HepG2 (cell line): ENCODE measurements at regions not wholly inside any gene's neighbourhood (a gene's known extent, or its start where the extent isn't known, plus 50 kb on each side); places are given as distances from the start of the nearest gene placed in this dataset.
A peak's percentile ranks its signal among the peaks of the same experiment; 100 is the strongest.

ENCODE experiments used
- ATAC-seq: fragments of 200-7000 bp; cut with Tn5 transposase; 3 replicates; pipeline ENCODE4 v1.9.1; 2020; ENCODE audit warnings: mild to moderate bottlenecking, moderate library complexity
- BruUV-seq: library from RNA; stranded (reverse); fragments of 400-500 nt; replicated peaks from 2 replicates; lab custom pipeline; 2021; lab: Mats Ljungman, UMichigan
- CTCF ChIA-PET: fragments of 300-600 bp; formaldehyde crosslinking; extraction: SDS; loops from one replicate; lab custom pipeline; 2021; ENCODE audit warnings: low total read pairs, inconsistent platforms, low intra/inter-chr PET ratio; lab: Yijun Ruan, JAX
- POLR2A ChIA-PET: fragments of 350-600 bp; sonication (Branson Sonifier 250); formaldehyde crosslinking; loops from one replicate; lab custom pipeline; 2020; ENCODE audit warnings: antibody characterized with exemption, inconsistent platforms; lab: Yijun Ruan, JAX
- DNase-seq: peaks from one replicate; pipeline ENCODE4 v3.0.0-alpha.2; 2015; ENCODE audit warnings: low spot score
- FAIRE-seq: peaks from 3 replicates; lab custom pipeline; 2011; peaks lifted over from hg19 to GRCh38; lab: Jason Lieb, UNC
- H2AFZ ChIP-seq: one replicate; pipeline ENCODE4 v1.6.1; 2011; ENCODE audit warnings: low read length, inconsistent platforms
- H3K27ac ChIP-seq: fragments of 300-600 bp; 3 replicates; pipeline ENCODE4 v1.8.0; 2011; ENCODE audit warnings: mixed run types, mild to moderate bottlenecking, mixed read lengths, low read length, inconsistent platforms; ENCODE audit not compliant: insufficient read depth; ENCODE audit errors: extremely low read length
- H3K27me3 ChIP-seq, 2 experiments: fragments of 200-600 bp in 1 of 2; 2 replicates in 1 of 2; 3 replicates in 1 of 2; pipeline versions ENCODE4 v1.6.0 to v1.8.0; 2011; ENCODE audit warnings: low read length in 2 of 2, mild to moderate bottlenecking in 2 of 2, moderate library complexity in 2 of 2, inconsistent platforms in 1 of 2; ENCODE audit not compliant: insufficient read depth in 2 of 2, control insufficient read depth in 1 of 2
- H3K36me3 ChIP-seq, 2 experiments: fragments of 200-600 bp in 1 of 2; replicated peaks in 1 of 2; 2 replicates in 1 of 2; 3 replicates in 1 of 2; pipeline versions ENCODE4 v1.5.1 to v1.8.0; 2011; ENCODE audit warnings: low read length in 2 of 2, inconsistent platforms in 1 of 2; ENCODE audit not compliant: insufficient read depth in 2 of 2, control insufficient read depth in 1 of 2
- H3K4me1 ChIP-seq: 2 replicates; pipeline ENCODE4 v1.5.1; 2012; ENCODE audit warnings: low read length, inconsistent platforms; ENCODE audit not compliant: insufficient read depth
- H3K4me2 ChIP-seq: 2 replicates; pipeline ENCODE4 v1.6.0; 2011; ENCODE audit warnings: low read depth, low read length, inconsistent platforms
- H3K4me3 ChIP-seq, 3 experiments: fragments of 200-600 bp in 1 of 3; sonication (generic), shearing (Covaris generic) in 1 of 3; replicated peaks in 1 of 3; 2 replicates each; pipeline ENCODE4 v1.5.1; 2011 to 2016; ENCODE audit warnings: low read length in 3 of 3, inconsistent platforms in 2 of 3, low read depth in 2 of 3, mild to moderate bottlenecking in 2 of 3, control low read depth in 1 of 3, mixed read lengths in 1 of 3; ENCODE audit not compliant: insufficient read depth in 1 of 3
- H3K79me2 ChIP-seq: one replicate; pipeline ENCODE4 v1.6.1; 2011; ENCODE audit warnings: low read length, inconsistent platforms; ENCODE audit not compliant: insufficient read depth
- H3K9ac ChIP-seq: 2 replicates; pipeline ENCODE4 v1.6.0; 2011; ENCODE audit warnings: mild to moderate bottlenecking, low read depth, low read length, inconsistent platforms; ENCODE audit not compliant: insufficient read depth
- H3K9me3 ChIP-seq: 2 replicates; pipeline ENCODE4 v1.5.1; 2012; ENCODE audit warnings: mild to moderate bottlenecking, low read length
- H4K20me1 ChIP-seq: 2 replicates; pipeline ENCODE4 v1.6.0; 2011; ENCODE audit warnings: inconsistent platforms, mild to moderate bottlenecking, low read length, moderate library complexity; ENCODE audit not compliant: insufficient read depth
- ARID5B ChIP-seq: IDR thresholded peaks from 2 replicates; pipeline ENCODE4 v1.4.0; 2020; ENCODE audit warnings: mild to moderate bottlenecking, missing genetic modification reagents
- ETV5 ChIP-seq: IDR thresholded peaks from 2 replicates; pipeline ENCODE4 v1.6.1; 2018; ENCODE audit warnings: missing biosample characterization, missing genetic modification reagents, inconsistent platforms, borderline replicate concordance
- FOXA1 ChIP-seq, 2 experiments: fragments of 450-650 bp in 1 of 2; sonication (generic) in 1 of 2; formaldehyde crosslinking in 1 of 2; IDR thresholded peaks; 2 replicates each; pipeline versions ENCODE4 v1.4.0 to v1.6.1; 2016 to 2020; ENCODE audit warnings: missing genetic modification reagents in 1 of 2
- FOXA3 ChIP-seq: IDR thresholded peaks from 2 replicates; pipeline ENCODE4 v1.6.1; 2016; ENCODE audit warnings: missing genetic modification reagents, missing compliant biosample characterization
- FOXP1 ChIP-seq, 2 experiments: fragments of 450-650 bp in 1 of 2; IDR thresholded peaks; 2 replicates each; pipeline ENCODE4 v1.6.1; 2017 to 2018; ENCODE audit warnings: antibody characterized with exemption in 1 of 2
- FOXP4 ChIP-seq: sonication (generic); formaldehyde crosslinking; IDR thresholded peaks from 2 replicates; pipeline ENCODE4 v1.4.0; 2020; ENCODE audit warnings: missing genetic modification reagents
- HDAC1 ChIP-seq: sonication (generic); formaldehyde crosslinking; IDR thresholded peaks from 2 replicates; pipeline ENCODE4 v1.5.1; 2020; ENCODE audit warnings: mild to moderate bottlenecking, missing genetic modification reagents
- HDAC2 ChIP-seq: sonication (generic); formaldehyde crosslinking; IDR thresholded peaks from 2 replicates; pipeline ENCODE4 v1.4.0; 2020; ENCODE audit warnings: missing genetic modification reagents
- JUND ChIP-seq: sonication (generic); formaldehyde crosslinking; IDR thresholded peaks from 2 replicates; pipeline ENCODE4 v1.8.0; 2022; ENCODE audit warnings: mild to moderate bottlenecking, missing genetic modification reagents
- KLF12 ChIP-seq: sonication (generic); formaldehyde crosslinking; IDR thresholded peaks from 2 replicates; pipeline ENCODE4 v1.4.0; 2020; ENCODE audit warnings: missing genetic modification reagents, borderline replicate concordance
- MAZ ChIP-seq, 2 experiments: sonication (generic) in 1 of 2; formaldehyde crosslinking in 1 of 2; IDR thresholded peaks; 2 replicates each; pipeline versions ENCODE4 v1.5.0 to v1.6.1; 2012 to 2020; ENCODE audit warnings: low read depth in 2 of 2, mild to moderate bottlenecking in 2 of 2, borderline replicate concordance in 1 of 2, improper control_type of control experiment in 1 of 2, low read length in 1 of 2, missing genetic modification reagents in 1 of 2, moderate library complexity in 1 of 2
- NFE2 ChIP-seq: sonication (generic); formaldehyde crosslinking; IDR thresholded peaks from 2 replicates; pipeline ENCODE4 v1.4.0; 2020; ENCODE audit warnings: missing genetic modification reagents
- PAXIP1 ChIP-seq: sonication (generic); formaldehyde crosslinking; conservative IDR thresholded peaks from 2 replicates; pipeline ENCODE4 v1.4.0; 2020; ENCODE audit warnings: mild to moderate bottlenecking, missing genetic modification reagents, moderate library complexity
- RARA ChIP-seq: IDR thresholded peaks from 2 replicates; pipeline ENCODE4 v1.6.1; 2016; ENCODE audit warnings: missing genetic modification reagents, missing compliant biosample characterization
- SOX6 ChIP-seq, 2 experiments: fragments of 450-650 bp in 1 of 2; sonication (generic) in 1 of 2; formaldehyde crosslinking in 1 of 2; IDR thresholded peaks; 2 replicates each; pipeline versions ENCODE4 v1.4.0 to v1.6.1; 2017 to 2020; ENCODE audit warnings: antibody characterized with exemption in 1 of 2, mild to moderate bottlenecking in 1 of 2, missing genetic modification reagents in 1 of 2
- WGBS: methylation state at CpG from one replicate; pipeline ENCODE4 v1.1.6; 2017; ENCODE audit warnings: low lambda C conversion rate; 5-methylcytosine and 5-hydroxymethylcytosine counted together
- in situ Hi-C: cut with HindIII; loops from 2 replicates; pipeline ENCODE4 v1.10.0; 2017; ENCODE audit warnings: low pct_unique_long_range_greater_than_20kb; ENCODE audit not compliant: extremely low pct_ligation_motif_present
- intact Hi-C: fragments of 100-400 bp; cut with micrococcal nuclease; formaldehyde crosslinking; loops from one replicate; pipeline ENCODE4 v1.10.0; 2022; ENCODE audit not compliant: unreplicated experiment

DNA sequence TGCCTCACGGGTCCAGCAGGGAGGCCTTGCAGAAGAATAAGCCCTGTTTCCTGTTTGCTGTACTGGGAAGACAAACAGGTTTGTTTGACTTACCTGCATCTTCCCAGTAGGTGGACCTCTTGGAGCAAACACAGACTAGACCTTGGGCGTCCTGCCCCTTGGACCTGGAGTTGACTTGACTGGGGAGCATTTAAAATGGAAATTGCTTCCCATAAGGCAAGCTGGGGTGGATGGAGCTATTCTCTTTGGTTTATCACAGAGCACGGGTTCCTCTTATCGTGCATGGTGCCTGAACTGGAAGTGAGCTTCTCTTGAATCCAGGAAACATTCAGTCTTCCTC lies 151.4 kb downstream of the RPLP1 start:
- BruUV-seq: no TSS peak
- H4K20me1 ChIP-seq: peaks cover 76% of the 10 kb centered on the region
- no peaks in the 10 kb centered on the region for H3K36me3 ChIP-seq
- no peaks in the 10 kb centered on the region for H3K9me3 ChIP-seq
- H3K9ac ChIP-seq: no peak overlapping the region
- H2AFZ ChIP-seq: no peak overlapping the region
- H3K4me2 ChIP-seq: no peak overlapping the region
- intact Hi-C loops: no loop called here
- peaks cover 11% of the 10 kb centered on the region for H3K4me1 ChIP-seq
- no peak overlapping the region for H3K27ac ChIP-seq
- in situ Hi-C loops: no loop called here
- H3K4me3 ChIP-seq: no peak overlapping the region
- FAIRE-seq: peak; percentile 36
- peaks cover 7 to 94% of the 10 kb centered on the region in 2 experiments; a peak in 4 of 5 replicates for H3K27me3 ChIP-seq
- DNase-seq: peak; percentile 16
- ATAC-seq: peak; percentile 39; the same call in 2 of the 3 replicates
- CTCF ChIA-PET: no interaction called here
- 2% methylated on average over 4 of the region's 4 CpGs for WGBS
- POLR2A ChIA-PET: no interaction called here
- no peaks in the 10 kb centered on the region for H3K79me2 ChIP-seq
- peak; percentile 34; the same call in 1 of the 2 replicates for TF ChIP-seq HDAC1
- TF ChIP-seq ETV5 (CRISPR knock-in tag): peak; percentile 30; the same call in 1 of the 2 replicates
- TF ChIP-seq FOXP1 (IDR thresholded peaks at IDR 0.05): no peak
- peak; percentile 67; the same call in 1 of the 2 replicates for TF ChIP-seq FOXP1 (CRISPR knock-in tag; IDR thresholded peaks at IDR 0.05)
- peak; percentile 28; the same call in 1 of the 2 replicates for TF ChIP-seq RARA (CRISPR knock-in tag)
- no peak for TF ChIP-seq KLF12 (CRISPR knock-in tag)
- TF ChIP-seq JUND (CRISPR knock-in tag): no peak
- TF ChIP-seq SOX6 (IDR thresholded peaks at IDR 0.05): no peak
- TF ChIP-seq SOX6 (CRISPR knock-in tag; IDR thresholded peaks at IDR 0.05): peak; percentile 47; the same call in 1 of the 2 replicates
- TF ChIP-seq HDAC2 (CRISPR knock-in tag): peak; percentile 25; the same call in 1 of the 2 replicates
- peak; percentile 66 for TF ChIP-seq FOXA3 (CRISPR knock-in tag)
- peak; percentile 21; the same call in 1 of the 2 replicates for TF ChIP-seq ARID5B (CRISPR knock-in tag)
- no peak for TF ChIP-seq NFE2 (CRISPR knock-in tag)
- TF ChIP-seq PAXIP1 (CRISPR knock-in tag): 0 out of 2 replicates have a peak, but pooled peaks have one; percentile 26
- TF ChIP-seq FOXP4 (CRISPR knock-in tag): peak; percentile 73
- TF ChIP-seq MAZ (IDR thresholded peaks at IDR 0.05; ENCODE audit: borderline replicate concordance, low read depth, low read length): no peak
- TF ChIP-seq MAZ (CRISPR knock-in tag; IDR thresholded peaks at IDR 0.05; ENCODE audit: low read depth): no peak
- no peak for TF ChIP-seq FOXA1 (IDR thresholded peaks at IDR 0.05)
- peak; percentile 42; the same call in 1 of the 2 replicates for TF ChIP-seq FOXA1 (CRISPR knock-in tag; IDR thresholded peaks at IDR 0.05)
